ENCODE measurements at regions not wholly inside any gene's neighbourhood (a gene's known extent, or its start where the extent isn't known, plus 50 kb on each side); places are given as distances from the start of the nearest gene placed in this dataset.

DNA sequence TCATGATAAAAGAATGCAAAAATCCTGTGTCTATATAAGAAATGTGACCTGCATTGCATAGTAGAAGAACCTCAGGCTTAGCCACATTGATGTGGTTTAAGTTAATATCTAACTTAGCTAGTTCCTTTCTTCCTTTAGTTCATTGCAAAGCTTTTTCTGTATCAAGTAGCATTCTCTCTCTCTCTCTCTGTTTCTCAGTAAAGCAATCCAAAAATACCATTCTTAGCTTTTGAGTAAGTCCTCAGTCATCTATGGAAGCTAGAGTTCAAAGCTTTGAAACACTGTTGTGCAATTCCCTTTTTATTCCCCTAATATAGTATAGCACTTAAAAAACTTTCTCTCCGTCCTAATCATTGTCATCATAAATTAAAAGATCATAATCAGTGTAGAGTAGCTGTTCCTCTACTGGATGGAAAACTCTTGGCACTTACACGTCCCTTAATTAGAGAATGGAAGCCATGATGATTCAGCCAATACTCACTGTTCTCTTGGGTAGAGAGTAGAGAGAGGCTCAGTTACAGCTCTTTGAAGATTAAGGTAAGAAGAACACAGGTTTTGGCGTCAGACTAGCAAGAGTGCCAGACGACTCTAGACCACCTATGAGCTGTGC is 350.3 kb upstream of the LYPLAL1 start:
- no peak for DNase-seq (ENCODE audit: low read depth in 1 of 2, low spot score in 1 of 2)
- no peak for TF ChIP-seq JUND (IDR thresholded peaks at IDR 0.05; ENCODE audit: low read depth)
- in situ Hi-C loops (cut with HindIII; ENCODE audit: low pct_unique_long_range_greater_than_20kb, low sequenced_read_pairs) = no loop called here

DNA sequence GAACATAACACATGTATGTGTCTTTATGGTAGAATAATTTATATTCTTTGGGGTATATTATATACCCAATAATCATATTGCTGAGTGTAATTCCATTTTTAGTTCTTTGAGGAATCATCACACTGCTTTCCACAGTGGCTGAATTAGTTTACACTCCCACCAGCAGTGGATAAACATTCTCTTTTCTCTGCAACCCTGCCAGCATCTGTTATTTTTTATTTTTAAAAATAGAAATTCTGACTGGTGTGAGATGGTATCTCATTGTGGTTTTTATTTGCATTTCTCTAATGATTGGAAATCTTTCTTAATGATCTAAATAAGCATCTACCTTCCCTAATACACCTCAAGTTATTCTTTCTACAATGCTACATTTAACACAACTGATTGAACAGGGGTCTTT is 346.2 kb upstream of the LYPLAL1 start:
- in situ Hi-C loops (cut with HindIII; ENCODE audit: low pct_unique_long_range_greater_than_20kb, low sequenced_read_pairs) = no loop called here
- DNase-seq (ENCODE audit: low read depth in 1 of 2, low spot score in 1 of 2) = no peak
- TF ChIP-seq JUND (IDR thresholded peaks at IDR 0.05; ENCODE audit: low read depth) = no peak

GRCh38 chr1:218828125-218828650 is 345.5 kb upstream of the LYPLAL1 start:
- DNase-seq (ENCODE audit: low read depth in 1 of 2, low spot score in 1 of 2) = no peak
- no peak for TF ChIP-seq JUND (IDR thresholded peaks at IDR 0.05; ENCODE audit: low read depth)
- in situ Hi-C loops (cut with HindIII; ENCODE audit: low pct_unique_long_range_greater_than_20kb, low sequenced_read_pairs) = no loop called here

DNA sequence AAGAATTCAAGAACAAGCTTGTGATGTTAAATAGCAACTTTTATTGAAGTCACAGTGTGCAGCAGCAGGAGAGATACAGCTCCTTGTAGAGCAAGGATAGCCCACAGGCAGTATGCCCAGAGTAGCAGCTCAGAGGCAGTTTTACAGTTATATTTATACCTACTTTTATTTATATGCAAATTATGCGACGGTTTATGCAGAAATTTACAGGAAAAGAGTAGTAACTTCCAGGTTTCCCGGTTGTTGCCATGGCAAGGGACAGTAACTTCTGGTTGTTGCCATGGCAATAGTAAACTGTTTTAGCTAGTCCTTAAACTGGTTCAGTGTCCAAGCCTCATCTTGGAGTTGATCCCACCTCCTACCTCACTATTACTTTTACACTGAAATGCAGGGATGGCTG is 344.6 kb upstream of the LYPLAL1 start:
- DNase-seq (ENCODE audit: low read depth in 1 of 2, low spot score in 1 of 2) = no peak
- in situ Hi-C loops (cut with HindIII; ENCODE audit: low pct_unique_long_range_greater_than_20kb, low sequenced_read_pairs) = no loop called here
- TF ChIP-seq JUND (IDR thresholded peaks at IDR 0.05; ENCODE audit: low read depth) = no peak

DNA sequence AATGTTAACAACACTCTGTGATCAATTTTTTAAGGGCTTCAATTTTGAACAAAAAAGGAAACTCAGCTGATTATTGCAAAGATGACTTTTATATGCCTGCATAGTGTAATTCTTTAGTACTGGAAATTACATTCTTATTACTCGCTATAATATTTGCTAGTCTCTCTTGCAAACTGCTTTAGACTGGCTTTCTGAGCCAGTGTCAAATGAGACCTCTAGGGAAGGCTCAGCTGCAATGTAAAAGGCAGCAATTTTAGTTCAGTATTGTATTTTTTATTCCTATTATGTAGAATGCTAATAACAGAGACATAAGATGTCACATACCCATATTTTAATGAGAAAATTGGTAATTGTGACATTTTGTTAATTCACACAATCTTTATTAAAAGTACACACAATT is 338.1 kb upstream of the LYPLAL1 start:
- no peak for DNase-seq (ENCODE audit: low read depth in 1 of 2, low spot score in 1 of 2)
- TF ChIP-seq JUND (IDR thresholded peaks at IDR 0.05; ENCODE audit: low read depth) = no peak
- in situ Hi-C loops (cut with HindIII; ENCODE audit: low pct_unique_long_range_greater_than_20kb, low sequenced_read_pairs) = no loop called here

GRCh38 chr1:218836264-218836663 is 337.4 kb upstream of the LYPLAL1 start:
- TF ChIP-seq JUND (IDR thresholded peaks at IDR 0.05; ENCODE audit: low read depth) = no peak
- in situ Hi-C loops (cut with HindIII; ENCODE audit: low pct_unique_long_range_greater_than_20kb, low sequenced_read_pairs) = no loop called here
- no peak for DNase-seq (ENCODE audit: low read depth in 1 of 2, low spot score in 1 of 2)

GRCh38 chr1:218837051-218837450 is 336.6 kb upstream of the LYPLAL1 start:
- in situ Hi-C loops (cut with HindIII; ENCODE audit: low pct_unique_long_range_greater_than_20kb, low sequenced_read_pairs) = no loop called here
- no peak for TF ChIP-seq JUND (IDR thresholded peaks at IDR 0.05; ENCODE audit: low read depth)
- DNase-seq (ENCODE audit: low read depth in 1 of 2, low spot score in 1 of 2) = no peak

GRCh38 chr1:218845589-218845988 is 328.1 kb upstream of the LYPLAL1 start:
- no peak for TF ChIP-seq JUND (IDR thresholded peaks at IDR 0.05; ENCODE audit: low read depth)
- in situ Hi-C loops (cut with HindIII; ENCODE audit: low pct_unique_long_range_greater_than_20kb, low sequenced_read_pairs) = no loop called here
- no peak for DNase-seq (ENCODE audit: low read depth in 1 of 2, low spot score in 1 of 2)

DNA sequence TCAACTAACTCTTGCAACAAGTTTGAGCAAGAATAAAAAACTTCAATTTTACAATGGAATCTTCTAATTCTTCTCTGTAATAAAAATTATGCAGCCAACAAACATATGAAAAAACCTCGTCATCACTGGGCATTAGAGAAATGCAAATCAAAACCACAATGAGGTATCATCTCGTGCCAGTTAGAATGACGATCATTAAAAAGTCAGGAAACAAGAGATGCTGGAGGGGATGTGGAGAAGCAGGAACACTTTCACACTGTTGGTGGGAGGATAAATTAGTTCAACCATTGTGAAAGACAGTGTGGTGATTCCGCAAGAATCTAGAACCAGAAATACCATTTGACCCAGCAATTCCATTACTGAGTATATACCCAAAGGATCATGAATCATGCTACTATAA is 327.5 kb upstream of the LYPLAL1 start:
- in situ Hi-C loops (cut with HindIII; ENCODE audit: low pct_unique_long_range_greater_than_20kb, low sequenced_read_pairs) = no loop called here
- no peak for DNase-seq (ENCODE audit: low read depth in 1 of 2, low spot score in 1 of 2)
- TF ChIP-seq JUND (IDR thresholded peaks at IDR 0.05; ENCODE audit: low read depth) = no peak

- DNase-seq (ENCODE audit: low read depth in 1 of 2, low spot score in 1 of 2) = no peak
- TF ChIP-seq JUND (IDR thresholded peaks at IDR 0.05; ENCODE audit: low read depth) = no peak
- in situ Hi-C loops (cut with HindIII; ENCODE audit: low pct_unique_long_range_greater_than_20kb, low sequenced_read_pairs) = no loop called here
These were observed 326.4 kb upstream of the LYPLAL1 start for GRCh38 chr1:218847089-218847768.

GRCh38 chr1:218848009-218848408 is 325.7 kb upstream of the LYPLAL1 start:
- in situ Hi-C loops (cut with HindIII; ENCODE audit: low pct_unique_long_range_greater_than_20kb, low sequenced_read_pairs) = no loop called here
- DNase-seq (ENCODE audit: low read depth in 1 of 2, low spot score in 1 of 2) = peak in 1 of 2 experiments; percentile 14

DNA sequence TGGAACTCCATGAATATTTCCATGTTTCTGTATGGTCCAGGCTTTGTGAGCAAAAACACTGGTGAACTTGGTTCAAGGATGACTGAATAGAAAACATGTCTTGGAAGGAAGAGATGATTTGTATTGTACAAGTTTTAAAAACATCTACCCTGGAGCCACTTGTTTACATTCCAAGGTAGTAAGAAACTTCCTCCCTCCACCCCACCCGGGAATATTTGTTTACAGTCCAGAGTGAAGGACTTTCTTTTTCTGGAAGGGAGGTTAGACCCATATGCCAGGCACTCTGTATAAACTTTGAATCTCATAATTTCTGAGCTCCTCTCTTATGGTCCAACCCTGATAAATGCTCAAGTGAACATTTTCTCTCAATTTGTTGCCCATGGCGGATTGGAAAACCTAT is 323.3 kb upstream of the LYPLAL1 start:
- no peak for DNase-seq (ENCODE audit: low read depth in 1 of 2, low spot score in 1 of 2)
- TF ChIP-seq JUND (IDR thresholded peaks at IDR 0.05; ENCODE audit: low read depth) = no peak
- in situ Hi-C loops (cut with HindIII; ENCODE audit: low pct_unique_long_range_greater_than_20kb, low sequenced_read_pairs) = no loop called here

More at GRCh38 chr1:218848009-218848408, 325.7 kb upstream of the LYPLAL1 start:
- TF ChIP-seq JUND (IDR thresholded peaks at IDR 0.05; ENCODE audit: low read depth) = no peak

DNA sequence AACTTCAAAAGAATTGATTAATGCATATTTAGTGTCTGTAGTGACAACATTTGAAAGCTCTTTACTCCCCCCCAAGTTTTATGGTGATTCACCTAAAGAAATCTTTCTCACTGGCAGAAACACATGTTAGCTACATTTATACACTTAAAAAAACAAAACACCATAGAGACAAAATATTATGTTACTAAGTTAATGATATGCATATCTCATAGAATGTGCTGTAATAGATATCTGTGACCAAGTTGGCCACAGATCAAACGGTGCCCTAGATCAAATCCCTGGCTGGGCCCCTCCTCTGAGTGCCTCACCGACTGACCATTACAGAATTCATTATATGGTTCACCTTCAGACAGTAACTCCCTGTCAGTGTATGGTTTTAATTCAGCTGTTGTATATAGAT is 322.1 kb upstream of the LYPLAL1 start:
- in situ Hi-C loops (cut with HindIII; ENCODE audit: low pct_unique_long_range_greater_than_20kb, low sequenced_read_pairs) = no loop called here
- no peak for DNase-seq (ENCODE audit: low read depth in 1 of 2, low spot score in 1 of 2)
- TF ChIP-seq JUND (IDR thresholded peaks at IDR 0.05; ENCODE audit: low read depth) = no peak
